Heart left ventricle (tissue), 16 donors: ENCODE measurements at regions not wholly inside any gene's neighbourhood (a gene's known extent, or its start where the extent isn't known, plus 50 kb on each side); places are given as distances from the start of the nearest gene placed in this dataset.

Experiments
- ATAC-seq, 4 donors: fragments of 200-7000 bp; cut with Tn5 transposase; one replicate each; pipeline ENCODE4 v1.9.1; 2020 to 2022; ENCODE audit warnings: moderate library complexity in 4 of 4, mild to moderate bottlenecking in 3 of 4, moderate number of reproducible peaks in 1 of 4
- DNase-seq, 5 donors: peaks; one replicate each; pipeline ENCODE4 v3.0.0-alpha.2; 2020
- H3K27ac ChIP-seq, 12 donors: fragments of 200-600 bp; sonication (generic) in 4 of 12; one replicate each; pipeline versions ENCODE4 v1.5.0 to v1.8.0; 2016 to 2022; ENCODE audit warnings: mild to moderate bottlenecking in 2 of 12
- H3K27me3 ChIP-seq, 9 donors: fragments of 200-600 bp; sonication (generic) in 2 of 9; one replicate each; pipeline versions ENCODE4 v1.5.1 to v1.8.0; 2016 to 2022; ENCODE audit warnings: mild to moderate bottlenecking in 3 of 9
- H3K36me3 ChIP-seq, 9 donors: fragments of 200-600 bp; sonication (generic) in 2 of 9; one replicate each; pipeline versions ENCODE4 v1.5.0 to v1.8.0; 2018 to 2022; ENCODE audit warnings: mild to moderate bottlenecking in 2 of 9
- H3K4me1 ChIP-seq, 12 donors: fragments of 200-600 bp; sonication (generic) in 4 of 12; one replicate each; pipeline versions ENCODE4 v1.5.0 to v1.8.0; 2016 to 2022; ENCODE audit warnings: mild to moderate bottlenecking in 3 of 12
- H3K4me3 ChIP-seq, 12 donors: fragments of 200-600 bp; sonication (generic) in 4 of 12; one replicate each; pipeline versions ENCODE4 v1.5.0 to v1.8.0; 2017 to 2022; ENCODE audit warnings: mild to moderate bottlenecking in 9 of 12, moderate library complexity in 4 of 12
- H3K9me3 ChIP-seq, 12 donors: fragments of 200-600 bp; sonication (generic) in 4 of 12; one replicate each; pipeline versions ENCODE4 v1.5.0 to v1.8.0; 2016 to 2022; ENCODE audit warnings: mild to moderate bottlenecking in 1 of 12
- POLR2A ChIP-seq, 2 donors: fragments of 450-650 bp; IDR thresholded peaks; one replicate each; pipeline ENCODE4 v1.6.1; 2017; ENCODE audit warnings: antibody characterized with exemption in 2 of 2, mild to moderate bottlenecking in 2 of 2, moderate library complexity in 2 of 2
- WGBS, 4 donors: extraction: QIAGEN DNeasy Blood & Tissue Kit in 2 of 4; methylation state at CpG; one replicate each; pipeline versions ENCODE4 v1.1.5 to v1.1.7; 2013 to 2018; 5-methylcytosine and 5-hydroxymethylcytosine counted together
- intact Hi-C, 10 donors: fragments of 100-400 bp; cut with DNase I; formaldehyde crosslinking; loops; one replicate each; pipeline versions ENCODE4 v1.11.1 to v1.14.2; 2022
- TF ChIP-seq, protein P1 (sequence below), 12 donors: fragments of 200-600 bp; sonication (generic) in 4 of 12; IDR thresholded peaks; one replicate each; pipeline versions ENCODE4 v1.5.0 to v1.8.0; 2018 to 2022; ENCODE audit warnings: antibody characterized with exemption in 12 of 12, mild to moderate bottlenecking in 5 of 12
- donor health status: ischemic (EF 13 %, LVEDD 7.1; RV severe dilation, severe dysfunction).
- donor health status: healthy with polysubstance abuse.
- donor health status: DM: no; HTN: yes; CAD: no.
- donor health status: DM: no; HTN: no; CAD: no.
- donor health status: ischemic (EF 25% LVEDD 6.9; RV normal size, moderate dysfunction).
- donor health status: ischemic (EF 25% LVEDD 5.7; RV mildly dilated, moderate dysfunction).
- donor health status: healthy.
- donor health status: DM: yes; HTN: yes; CAD: no.
- donor health status: ischemic (EF 35%, LVEDD 5.7; RV mildly dilated, moderate dysfunction).
- donor health status: nonischemic (EF 11% LVEDD 7.7; RV severe dilation, severe dysfunction).
- donor health status: DM: yes; HTN: yes; CAD: no.
- donor health status: PGD.
- donor health status: ischemic (EF 29% LVEDD 5.4; RV normal size, mild dysfunction).
- donor health status: nonischemic (EF 23%, LVEDD 6.1; RV moderate dilation, normal function).

- 36 to 57% (median 49%) methylated on average over 3 of the region's 3 CpGs for WGBS, 4 donors
- Histone ChIP-seq H3K27me3 (no peaks in the 10 kb centered on the region), H3K36me3 (no peaks in the 10 kb centered on the region), H3K9me3 (no peaks in the 10 kb centered on the region), H3K4me3 (no peak overlapping the region), H3K4me1 (no peaks in the 10 kb centered on the region), H3K27ac (no peak overlapping the region)
- intact Hi-C loops, result no loop called here
- ATAC-seq (no peak), DNase-seq (no peak)
- TF ChIP-seq, protein P1, sequence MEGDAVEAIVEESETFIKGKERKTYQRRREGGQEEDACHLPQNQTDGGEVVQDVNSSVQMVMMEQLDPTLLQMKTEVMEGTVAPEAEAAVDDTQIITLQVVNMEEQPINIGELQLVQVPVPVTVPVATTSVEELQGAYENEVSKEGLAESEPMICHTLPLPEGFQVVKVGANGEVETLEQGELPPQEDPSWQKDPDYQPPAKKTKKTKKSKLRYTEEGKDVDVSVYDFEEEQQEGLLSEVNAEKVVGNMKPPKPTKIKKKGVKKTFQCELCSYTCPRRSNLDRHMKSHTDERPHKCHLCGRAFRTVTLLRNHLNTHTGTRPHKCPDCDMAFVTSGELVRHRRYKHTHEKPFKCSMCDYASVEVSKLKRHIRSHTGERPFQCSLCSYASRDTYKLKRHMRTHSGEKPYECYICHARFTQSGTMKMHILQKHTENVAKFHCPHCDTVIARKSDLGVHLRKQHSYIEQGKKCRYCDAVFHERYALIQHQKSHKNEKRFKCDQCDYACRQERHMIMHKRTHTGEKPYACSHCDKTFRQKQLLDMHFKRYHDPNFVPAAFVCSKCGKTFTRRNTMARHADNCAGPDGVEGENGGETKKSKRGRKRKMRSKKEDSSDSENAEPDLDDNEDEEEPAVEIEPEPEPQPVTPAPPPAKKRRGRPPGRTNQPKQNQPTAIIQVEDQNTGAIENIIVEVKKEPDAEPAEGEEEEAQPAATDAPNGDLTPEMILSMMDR (IDR thresholded peaks at IDR 0.05), result no peak
- TF ChIP-seq POLR2A (IDR thresholded peaks at IDR 0.05), result no peak
These were observed 347.9 kb upstream of the ATP10A start for GRCh38 chr15:26210980-26211379.

- no peak for ATAC-seq
- no peak overlapping the region for H3K4me3 ChIP-seq
- intact Hi-C loops, result no loop called here
- no peaks in the 10 kb centered on the region for H3K36me3 ChIP-seq
- no peak for TF ChIP-seq POLR2A (IDR thresholded peaks at IDR 0.05)
- TF ChIP-seq, protein P1 (IDR thresholded peaks at IDR 0.05), result no peak
- H3K27me3 ChIP-seq, result no peaks in the 10 kb centered on the region
- no peaks in the 10 kb centered on the region for H3K4me1 ChIP-seq
- H3K9me3 ChIP-seq, result no peaks in the 10 kb centered on the region
- 59 to 74% (median 63%) methylated on average over 9 of the region's 9 CpGs for WGBS, 4 donors
- no peak overlapping the region for H3K27ac ChIP-seq
- no peak for DNase-seq
These were observed 338.2 kb upstream of the ATP10A start for GRCh38 chr15:26201177-26201858.

- Histone ChIP-seq H3K9me3 (no peaks in the 10 kb centered on the region), H3K4me3 (no peak overlapping the region), H3K27me3 (no peaks in the 10 kb centered on the region), H3K4me1 (no peaks in the 10 kb centered on the region), H3K27ac (no peak overlapping the region), H3K36me3 (no peaks in the 10 kb centered on the region)
- no peak for DNase-seq
- WGBS, 4 donors, result 48 to 63% (median 54%) methylated on average over 8 of the region's 8 CpGs
- TF ChIP-seq, protein P1 (IDR thresholded peaks at IDR 0.05), result no peak
- no peak for TF ChIP-seq POLR2A (IDR thresholded peaks at IDR 0.05)
- intact Hi-C loops, result no loop called here
- no peak for ATAC-seq
These were observed 337.3 kb upstream of the ATP10A start for GRCh38 chr15:26200427-26200826.

DNA sequence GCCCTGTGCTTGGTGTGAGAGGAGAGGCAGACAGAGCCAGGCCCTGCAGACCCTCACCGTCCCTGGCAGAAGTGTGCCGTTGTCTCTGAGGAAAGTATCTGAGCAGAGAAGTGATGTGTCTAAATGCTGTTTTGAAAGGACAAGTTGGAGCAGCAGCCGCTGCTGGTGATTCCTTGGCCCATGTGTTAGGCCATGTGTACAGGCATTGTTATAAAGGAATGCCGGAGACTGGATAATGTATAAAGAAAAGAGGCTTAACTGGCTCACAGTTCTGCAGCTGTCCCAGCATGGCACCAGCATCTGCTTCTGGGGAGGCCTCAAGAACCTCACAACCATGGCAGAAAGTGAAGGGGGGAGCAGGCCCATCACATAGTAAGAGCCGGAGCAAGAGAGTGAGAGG is 334.6 kb upstream of the ATP10A start:
- no peaks in the 10 kb centered on the region for H3K36me3 ChIP-seq
- H3K4me3 ChIP-seq, result no peak overlapping the region
- WGBS, 4 donors, result 84 to 89% (median 87%) methylated on average over 5 of the region's 5 CpGs
- DNase-seq, result no peak
- H3K27ac ChIP-seq, result no peak overlapping the region
- no peak for ATAC-seq
- intact Hi-C loops, result no loop called here
- H3K4me1 ChIP-seq, result no peaks in the 10 kb centered on the region
- TF ChIP-seq, protein P1 (IDR thresholded peaks at IDR 0.05), result no peak
- no peak for TF ChIP-seq POLR2A (IDR thresholded peaks at IDR 0.05)
- H3K27me3 ChIP-seq, result no peaks in the 10 kb centered on the region
- no peaks in the 10 kb centered on the region for H3K9me3 ChIP-seq
